GM12872 (cell line): ENCODE measurements at regions not wholly inside any gene's neighbourhood (a gene's known extent, or its start where the extent isn't known, plus 50 kb on each side); places are given as distances from the start of the nearest gene placed in this dataset.

Source experiments
- TF ChIP-seq, protein P1 (sequence below): IDR thresholded peaks from 3 replicates; pipeline ENCODE4 v1.5.1; 2011; ENCODE audit warnings: low read depth, mild to moderate bottlenecking, low read length, moderate library complexity; ENCODE audit not compliant: insufficient read depth

DNA sequence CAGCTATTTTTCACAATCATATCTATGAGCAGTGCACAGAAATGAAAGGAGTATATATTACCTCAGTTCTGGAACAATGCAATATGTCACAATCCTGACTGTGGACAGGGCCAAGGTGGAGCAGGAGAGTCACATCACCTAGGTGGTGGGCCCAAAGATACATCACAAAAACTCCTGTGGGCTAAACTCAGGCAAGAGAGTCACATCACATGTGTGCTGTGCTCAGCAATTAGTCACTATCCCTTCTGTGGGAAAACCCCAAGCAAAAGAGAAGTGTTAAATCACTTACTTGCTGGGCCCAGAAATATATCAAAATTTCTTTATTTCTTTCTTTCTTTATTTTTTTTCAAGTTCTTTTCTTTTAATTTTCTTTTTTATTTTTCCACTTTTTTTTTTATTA is 249.6 kb downstream of the RPS4Y2 start:
- TF ChIP-seq, protein P1, sequence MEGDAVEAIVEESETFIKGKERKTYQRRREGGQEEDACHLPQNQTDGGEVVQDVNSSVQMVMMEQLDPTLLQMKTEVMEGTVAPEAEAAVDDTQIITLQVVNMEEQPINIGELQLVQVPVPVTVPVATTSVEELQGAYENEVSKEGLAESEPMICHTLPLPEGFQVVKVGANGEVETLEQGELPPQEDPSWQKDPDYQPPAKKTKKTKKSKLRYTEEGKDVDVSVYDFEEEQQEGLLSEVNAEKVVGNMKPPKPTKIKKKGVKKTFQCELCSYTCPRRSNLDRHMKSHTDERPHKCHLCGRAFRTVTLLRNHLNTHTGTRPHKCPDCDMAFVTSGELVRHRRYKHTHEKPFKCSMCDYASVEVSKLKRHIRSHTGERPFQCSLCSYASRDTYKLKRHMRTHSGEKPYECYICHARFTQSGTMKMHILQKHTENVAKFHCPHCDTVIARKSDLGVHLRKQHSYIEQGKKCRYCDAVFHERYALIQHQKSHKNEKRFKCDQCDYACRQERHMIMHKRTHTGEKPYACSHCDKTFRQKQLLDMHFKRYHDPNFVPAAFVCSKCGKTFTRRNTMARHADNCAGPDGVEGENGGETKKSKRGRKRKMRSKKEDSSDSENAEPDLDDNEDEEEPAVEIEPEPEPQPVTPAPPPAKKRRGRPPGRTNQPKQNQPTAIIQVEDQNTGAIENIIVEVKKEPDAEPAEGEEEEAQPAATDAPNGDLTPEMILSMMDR, result no peak

DNA sequence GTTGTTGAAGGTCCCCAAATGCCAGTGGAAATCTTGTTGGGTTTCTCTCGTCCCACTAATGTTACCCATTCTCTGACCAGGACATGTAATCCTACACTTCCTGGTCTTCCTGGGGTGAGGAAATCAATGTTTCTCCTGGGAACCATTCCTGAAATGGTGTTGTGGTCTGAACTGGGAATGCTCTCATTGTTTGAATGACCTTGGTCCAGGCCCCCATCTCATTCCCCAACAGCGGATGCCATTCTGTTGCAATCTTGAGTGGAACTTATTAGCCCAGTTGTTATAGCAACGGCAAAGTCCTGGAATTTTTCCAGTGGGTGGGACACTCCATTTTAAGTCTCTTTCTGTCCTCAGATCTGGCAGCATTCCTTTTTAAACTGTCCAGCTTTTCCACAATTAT is 265.9 kb downstream of the RPS4Y2 start:
- TF ChIP-seq, protein P1, result no peak

DNA sequence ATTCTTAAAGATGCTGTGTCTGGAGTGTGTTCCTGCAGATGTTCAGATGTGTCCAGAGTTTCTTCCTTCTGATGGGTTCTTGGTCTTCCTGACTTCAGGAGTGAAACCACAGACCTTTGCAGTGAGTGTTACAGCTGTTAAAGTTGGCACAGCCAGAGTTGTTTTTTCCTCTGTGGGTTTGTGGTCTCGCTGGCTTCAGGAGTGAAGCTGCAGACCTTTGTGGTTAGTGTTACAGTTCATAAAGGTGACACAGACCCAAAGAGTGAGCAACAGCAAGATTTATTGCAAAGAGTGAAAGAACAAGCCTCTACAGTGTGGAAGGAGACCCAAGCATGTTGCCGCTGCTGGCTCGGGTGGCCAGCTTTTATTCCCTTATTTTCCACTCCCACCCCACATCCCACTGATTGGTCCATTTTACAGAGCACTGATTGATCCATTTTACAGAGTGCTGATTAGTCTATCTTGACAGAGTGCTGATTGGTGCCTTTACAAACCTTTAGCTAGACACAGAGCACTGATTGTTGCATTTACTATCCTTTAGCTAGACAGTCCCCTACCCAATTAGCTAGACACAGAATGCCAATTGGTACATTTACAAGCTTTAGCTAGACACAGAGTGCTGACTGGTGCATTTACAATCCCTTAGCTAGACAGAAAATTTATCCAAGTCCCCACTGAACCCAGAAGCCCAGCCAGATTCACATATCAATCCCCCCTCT is 266.6 kb downstream of the RPS4Y2 start:
- TF ChIP-seq, protein P1, result no peak

DNA sequence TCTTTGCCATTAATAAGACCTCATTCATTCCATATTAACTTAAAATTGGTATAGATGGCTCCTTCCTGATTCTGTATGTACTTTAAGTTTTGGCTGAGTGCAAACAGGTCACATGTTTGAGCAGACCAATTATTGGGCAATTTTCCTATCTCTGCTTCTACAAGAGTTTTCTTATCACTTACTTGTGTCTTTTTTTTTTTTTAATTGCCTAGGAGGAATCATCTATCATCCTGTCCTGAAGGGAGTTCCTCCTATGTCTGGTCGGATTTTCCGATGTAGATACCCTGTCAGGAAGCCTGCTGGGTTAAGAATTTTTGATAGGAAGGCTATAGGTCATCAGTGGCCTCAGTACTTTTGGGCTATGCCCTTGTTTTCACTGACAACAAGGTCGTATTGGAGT is 268.0 kb downstream of the RPS4Y2 start:
- TF ChIP-seq, protein P1, result no peak

DNA sequence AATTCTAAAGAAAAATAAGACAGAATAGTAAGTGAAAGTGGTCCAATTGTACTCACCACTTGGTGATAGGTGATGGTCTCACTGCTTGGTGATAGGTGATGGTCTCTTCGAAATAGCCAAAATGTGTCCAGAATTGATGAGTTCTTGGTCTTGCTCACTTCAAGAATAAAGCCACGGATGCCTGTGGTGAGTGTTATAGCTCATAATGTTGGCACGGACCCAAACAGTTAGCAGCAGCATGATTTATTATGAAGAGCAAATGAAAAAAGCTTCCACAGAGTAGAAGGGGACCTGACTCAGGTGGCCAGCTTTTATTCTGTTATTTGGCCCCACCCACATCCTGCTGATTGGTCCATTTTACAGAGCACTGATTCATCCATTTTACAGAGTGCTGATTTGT is 272.6 kb downstream of the RPS4Y2 start:
- TF ChIP-seq, protein P1, result no peak

DNA sequence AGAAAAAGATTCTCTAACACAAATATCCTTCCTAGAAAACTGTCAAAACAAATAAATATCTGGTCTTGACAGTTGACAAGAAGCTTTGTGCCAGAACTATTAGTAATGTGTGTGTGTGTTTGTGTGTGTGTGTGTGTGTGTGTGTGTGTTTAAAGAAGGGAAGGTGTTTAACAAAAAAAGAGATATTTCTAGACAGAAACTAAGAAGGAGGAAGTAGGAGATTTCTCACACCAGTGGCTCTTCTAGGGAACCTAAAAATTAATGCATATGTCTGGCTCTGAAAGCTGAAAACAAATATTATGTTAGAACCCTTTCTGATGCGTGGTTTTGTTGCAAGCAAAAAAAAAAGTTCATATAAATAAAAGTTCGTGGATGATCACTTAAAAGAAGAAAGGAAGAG is 277.5 kb downstream of the RPS4Y2 start:
- TF ChIP-seq, protein P1, result no peak

DNA sequence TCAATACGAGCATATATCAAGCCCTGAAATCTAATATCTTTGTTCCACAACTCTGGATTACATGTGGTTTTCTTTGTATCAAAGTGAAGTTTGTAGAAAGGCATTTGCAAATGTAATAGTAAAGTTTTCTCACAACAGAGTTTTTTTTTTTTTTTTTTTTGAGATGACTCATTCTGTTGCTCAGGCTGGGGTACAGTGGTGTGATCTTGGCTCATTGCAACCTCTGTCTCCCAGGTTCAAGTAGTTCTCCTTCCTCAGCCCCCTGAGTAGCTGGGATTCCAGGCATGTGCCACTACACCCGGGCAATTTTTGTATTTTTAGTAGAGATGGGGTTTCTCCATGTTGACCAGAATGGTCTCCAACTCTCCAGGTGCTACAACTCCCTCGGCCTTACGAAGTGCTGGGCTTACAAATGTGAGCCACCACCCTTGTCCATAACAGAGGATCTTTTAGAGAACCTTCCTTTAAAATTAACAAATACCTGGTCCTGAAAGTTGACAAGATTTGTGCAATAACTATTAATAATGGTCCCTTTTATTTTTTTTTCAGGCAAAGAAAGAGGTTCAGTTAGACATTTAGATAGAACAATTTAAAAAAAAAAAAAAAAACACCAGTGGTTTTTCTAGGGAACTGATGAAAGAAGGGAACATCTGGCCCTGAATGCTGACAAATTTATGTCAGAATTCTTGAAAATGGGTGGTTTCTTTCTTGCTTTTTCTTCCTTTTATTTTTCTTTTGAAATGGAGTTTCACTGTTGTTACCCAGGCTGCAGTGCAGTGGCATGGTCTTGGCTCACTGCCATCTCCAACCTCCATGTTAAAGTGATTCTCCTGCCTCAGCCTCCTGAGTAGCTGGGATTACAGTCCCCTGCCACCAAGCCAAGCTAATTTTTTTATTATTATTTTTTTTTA is 278.5 kb downstream of the RPS4Y2 start:
- TF ChIP-seq, protein P1, result no peak
